ENCODE measurements at regions not wholly inside any gene's neighbourhood (a gene's known extent, or its start where the extent isn't known, plus 50 kb on each side); places are given as distances from the start of the nearest gene placed in this dataset.

GRCh38 chr11:37092487-37092886 lies 494.5 kb upstream of the RAG2 start (continued):
- TF ChIP-seq ZNF609 (CRISPR knock-in tag; IDR thresholded peaks at IDR 0.05; ENCODE audit: borderline replicate concordance) (no peak), ZSCAN25 (CRISPR knock-in tag; IDR thresholded peaks at IDR 0.05) (no peak), PLSCR1 (CRISPR knock-in tag; IDR thresholded peaks at IDR 0.05; ENCODE audit: borderline replicate concordance) (no peak), THRA (CRISPR knock-in tag; IDR thresholded peaks at IDR 0.05; ENCODE audit: borderline replicate concordance) (no peak), RFX5 (IDR thresholded peaks at IDR 0.05; ENCODE audit: low read depth, low read length) (no peak), MLLT10 (CRISPR knock-in tag; IDR thresholded peaks at IDR 0.05) (no peak), ZNF768 (CRISPR knock-in tag; IDR thresholded peaks at IDR 0.05) (no peak), ZBTB49 (CRISPR knock-in tag; IDR thresholded peaks at IDR 0.05; ENCODE audit: borderline replicate concordance) (no peak), CCAR2 (optimal IDR thresholded peaks at IDR 0.05; ENCODE audit: low read depth, low read length) (no peak)

Measured in HepG2 (cell line).